ENCODE measurements at regions not wholly inside any gene's neighbourhood (a gene's known extent, or its start where the extent isn't known, plus 50 kb on each side); places are given as distances from the start of the nearest gene placed in this dataset.

GRCh38 chr3:168442502-168442901, 346.8 kb upstream of the GOLIM4 start:
- Mint-ChIP-seq H3K36me3 (ENCODE audit: low read depth) (no peaks in the 10 kb centered on the region), H3K27me3 (no peaks in the 10 kb centered on the region), H3K9me3 (no peaks in the 10 kb centered on the region), H3K27ac (no peak overlapping the region), H3K4me1 (ENCODE audit: low read depth) (no peaks in the 10 kb centered on the region), H3K4me3 (no peak overlapping the region)

GRCh38 chr3:168436245-168436724, 340.6 kb upstream of the GOLIM4 start:
- no peaks in the 10 kb centered on the region for H3K27me3 Mint-ChIP-seq
- no peaks in the 10 kb centered on the region for H3K4me1 Mint-ChIP-seq (ENCODE audit: low read depth)
- peaks cover 6% of the 10 kb centered on the region for H3K9me3 Mint-ChIP-seq
- H3K27ac Mint-ChIP-seq: no peak overlapping the region
- no peak overlapping the region for H3K4me3 Mint-ChIP-seq
- no peaks in the 10 kb centered on the region for H3K36me3 Mint-ChIP-seq (ENCODE audit: low read depth)

GRCh38 chr3:168431491-168431890, 335.8 kb upstream of the GOLIM4 start:
- H3K4me3 Mint-ChIP-seq: no peak overlapping the region
- no peaks in the 10 kb centered on the region for H3K27me3 Mint-ChIP-seq
- H3K27ac Mint-ChIP-seq: no peak overlapping the region
- H3K36me3 Mint-ChIP-seq (ENCODE audit: low read depth): no peaks in the 10 kb centered on the region
- H3K4me1 Mint-ChIP-seq (ENCODE audit: low read depth): no peaks in the 10 kb centered on the region
- H3K9me3 Mint-ChIP-seq: peaks cover 6% of the 10 kb centered on the region

- no peak overlapping the region for H3K4me3 Mint-ChIP-seq
- no peaks in the 10 kb centered on the region for H3K36me3 Mint-ChIP-seq (ENCODE audit: low read depth)
- no peaks in the 10 kb centered on the region for H3K9me3 Mint-ChIP-seq
- no peak overlapping the region for H3K27ac Mint-ChIP-seq
- H3K4me1 Mint-ChIP-seq (ENCODE audit: low read depth): no peaks in the 10 kb centered on the region
- no peaks in the 10 kb centered on the region for H3K27me3 Mint-ChIP-seq
Measured at GRCh38 chr3:168427835-168428475, 332.2 kb upstream of the GOLIM4 start.

GRCh38 chr3:168427156-168427555, 331.4 kb upstream of the GOLIM4 start:
- Mint-ChIP-seq H3K9me3 (no peaks in the 10 kb centered on the region), H3K4me1 (ENCODE audit: low read depth) (no peaks in the 10 kb centered on the region), H3K36me3 (ENCODE audit: low read depth) (no peaks in the 10 kb centered on the region), H3K4me3 (no peak overlapping the region), H3K27me3 (no peaks in the 10 kb centered on the region), H3K27ac (no peak overlapping the region)

- H3K4me1 Mint-ChIP-seq (ENCODE audit: low read depth): no peaks in the 10 kb centered on the region
- H3K9me3 Mint-ChIP-seq: no peaks in the 10 kb centered on the region
- no peaks in the 10 kb centered on the region for H3K27me3 Mint-ChIP-seq
- no peak overlapping the region for H3K4me3 Mint-ChIP-seq
- no peak overlapping the region for H3K27ac Mint-ChIP-seq
- no peaks in the 10 kb centered on the region for H3K36me3 Mint-ChIP-seq (ENCODE audit: low read depth)
Measured at GRCh38 chr3:168425936-168426595, 330.3 kb upstream of the GOLIM4 start.

- Mint-ChIP-seq H3K4me1 (ENCODE audit: low read depth) (no peaks in the 10 kb centered on the region), H3K9me3 (no peaks in the 10 kb centered on the region), H3K4me3 (no peak overlapping the region), H3K27ac (no peak overlapping the region), H3K27me3 (no peaks in the 10 kb centered on the region), H3K36me3 (ENCODE audit: low read depth) (no peaks in the 10 kb centered on the region)
Measured at GRCh38 chr3:168424059-168424734, 328.5 kb upstream of the GOLIM4 start.

GRCh38 chr3:168422843-168423242, 327.1 kb upstream of the GOLIM4 start:
- no peaks in the 10 kb centered on the region for H3K4me1 Mint-ChIP-seq (ENCODE audit: low read depth)
- H3K9me3 Mint-ChIP-seq: no peaks in the 10 kb centered on the region
- no peaks in the 10 kb centered on the region for H3K36me3 Mint-ChIP-seq (ENCODE audit: low read depth)
- no peak overlapping the region for H3K27ac Mint-ChIP-seq
- no peak overlapping the region for H3K4me3 Mint-ChIP-seq
- H3K27me3 Mint-ChIP-seq: no peaks in the 10 kb centered on the region

- no peaks in the 10 kb centered on the region for H3K27me3 Mint-ChIP-seq
- H3K27ac Mint-ChIP-seq: no peak overlapping the region
- H3K4me3 Mint-ChIP-seq: no peak overlapping the region
- no peaks in the 10 kb centered on the region for H3K36me3 Mint-ChIP-seq (ENCODE audit: low read depth)
- H3K4me1 Mint-ChIP-seq (ENCODE audit: low read depth): no peaks in the 10 kb centered on the region
- no peaks in the 10 kb centered on the region for H3K9me3 Mint-ChIP-seq
Measured at GRCh38 chr3:168419091-168419490, 323.4 kb upstream of the GOLIM4 start.

- Mint-ChIP-seq H3K36me3 (ENCODE audit: low read depth) (no peaks in the 10 kb centered on the region), H3K27ac (no peak overlapping the region), H3K4me3 (no peak overlapping the region), H3K9me3 (no peaks in the 10 kb centered on the region), H3K27me3 (no peaks in the 10 kb centered on the region), H3K4me1 (ENCODE audit: low read depth) (no peaks in the 10 kb centered on the region)
Measured at GRCh38 chr3:168417016-168417415, 321.3 kb upstream of the GOLIM4 start.

- no peak overlapping the region for H3K4me3 Mint-ChIP-seq
- no peaks in the 10 kb centered on the region for H3K36me3 Mint-ChIP-seq (ENCODE audit: low read depth)
- no peaks in the 10 kb centered on the region for H3K4me1 Mint-ChIP-seq (ENCODE audit: low read depth)
- H3K27ac Mint-ChIP-seq: no peak overlapping the region
- H3K27me3 Mint-ChIP-seq: no peaks in the 10 kb centered on the region
- no peaks in the 10 kb centered on the region for H3K9me3 Mint-ChIP-seq
Measured at GRCh38 chr3:168416446-168416845, 320.7 kb upstream of the GOLIM4 start.

GRCh38 chr3:168414149-168414548, 318.4 kb upstream of the GOLIM4 start:
- Mint-ChIP-seq H3K4me3 (no peak overlapping the region), H3K4me1 (ENCODE audit: low read depth) (no peaks in the 10 kb centered on the region), H3K27me3 (no peaks in the 10 kb centered on the region), H3K27ac (no peak overlapping the region), H3K36me3 (ENCODE audit: low read depth) (no peaks in the 10 kb centered on the region), H3K9me3 (no peaks in the 10 kb centered on the region)

- Mint-ChIP-seq H3K27me3 (no peaks in the 10 kb centered on the region), H3K36me3 (ENCODE audit: low read depth) (no peaks in the 10 kb centered on the region), H3K27ac (no peak overlapping the region), H3K4me1 (ENCODE audit: low read depth) (no peaks in the 10 kb centered on the region), H3K9me3 (peaks cover 4% of the 10 kb centered on the region), H3K4me3 (no peak overlapping the region)
Measured at GRCh38 chr3:168407381-168407780, 311.7 kb upstream of the GOLIM4 start.

- peaks cover 4% of the 10 kb centered on the region for H3K9me3 Mint-ChIP-seq
- H3K4me3 Mint-ChIP-seq: no peak overlapping the region
- no peaks in the 10 kb centered on the region for H3K36me3 Mint-ChIP-seq (ENCODE audit: low read depth)
- H3K4me1 Mint-ChIP-seq (ENCODE audit: low read depth): no peaks in the 10 kb centered on the region
- no peak overlapping the region for H3K27ac Mint-ChIP-seq
- no peaks in the 10 kb centered on the region for H3K27me3 Mint-ChIP-seq
Measured at GRCh38 chr3:168405288-168405687, 309.6 kb upstream of the GOLIM4 start.

GRCh38 chr3:168398371-168399025, 302.8 kb upstream of the GOLIM4 start:
- Mint-ChIP-seq H3K27ac (no peak overlapping the region), H3K9me3 (peaks cover under 1% of the 10 kb centered on the region), H3K27me3 (no peaks in the 10 kb centered on the region), H3K4me3 (no peak overlapping the region), H3K4me1 (ENCODE audit: low read depth) (no peaks in the 10 kb centered on the region), H3K36me3 (ENCODE audit: low read depth) (no peaks in the 10 kb centered on the region)
